ENCODE measurements at regions not wholly inside any gene's neighbourhood (a gene's known extent, or its start where the extent isn't known, plus 50 kb on each side); places are given as distances from the start of the nearest gene placed in this dataset.

DNA sequence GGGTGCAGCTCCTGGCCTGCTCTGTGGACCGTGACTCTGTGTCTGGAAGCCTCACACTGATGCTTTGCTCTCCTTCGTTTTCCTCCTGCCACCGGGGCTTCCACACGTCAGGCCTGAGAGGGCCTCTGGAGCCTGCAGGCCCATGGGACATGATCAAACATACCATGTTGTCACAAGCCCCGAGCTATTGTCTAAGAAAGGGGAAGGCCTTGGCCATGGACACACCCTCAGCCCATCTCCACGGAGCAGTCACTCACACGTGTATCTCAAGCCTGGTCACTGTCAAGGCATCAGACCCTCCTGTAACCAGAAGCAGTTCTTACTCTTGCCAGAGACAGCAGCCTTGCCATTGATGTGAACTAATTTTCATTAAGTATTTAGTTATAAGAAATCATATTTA, 814.1 kb upstream of the SALL3 start:
- DNase-seq: no peak

DNA sequence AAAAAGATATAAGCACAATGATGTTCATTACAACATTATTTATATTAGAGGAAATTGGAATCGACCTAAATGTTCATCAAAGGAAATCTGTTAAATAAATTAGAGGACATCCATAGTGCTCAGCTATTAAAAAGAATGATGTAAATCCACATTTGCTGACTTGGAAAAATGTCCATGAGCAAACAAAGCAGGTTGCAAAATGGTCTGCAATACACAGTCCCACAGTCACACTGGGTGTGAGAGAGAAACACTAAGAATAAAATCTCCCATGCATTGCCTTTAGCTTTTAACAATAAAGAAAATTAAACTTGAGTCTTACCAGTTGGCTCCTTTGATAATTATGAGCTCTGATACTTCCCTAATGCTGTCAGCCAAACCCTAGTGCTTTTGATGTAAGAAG, 811.1 kb upstream of the SALL3 start:
- DNase-seq: no peak

DNA sequence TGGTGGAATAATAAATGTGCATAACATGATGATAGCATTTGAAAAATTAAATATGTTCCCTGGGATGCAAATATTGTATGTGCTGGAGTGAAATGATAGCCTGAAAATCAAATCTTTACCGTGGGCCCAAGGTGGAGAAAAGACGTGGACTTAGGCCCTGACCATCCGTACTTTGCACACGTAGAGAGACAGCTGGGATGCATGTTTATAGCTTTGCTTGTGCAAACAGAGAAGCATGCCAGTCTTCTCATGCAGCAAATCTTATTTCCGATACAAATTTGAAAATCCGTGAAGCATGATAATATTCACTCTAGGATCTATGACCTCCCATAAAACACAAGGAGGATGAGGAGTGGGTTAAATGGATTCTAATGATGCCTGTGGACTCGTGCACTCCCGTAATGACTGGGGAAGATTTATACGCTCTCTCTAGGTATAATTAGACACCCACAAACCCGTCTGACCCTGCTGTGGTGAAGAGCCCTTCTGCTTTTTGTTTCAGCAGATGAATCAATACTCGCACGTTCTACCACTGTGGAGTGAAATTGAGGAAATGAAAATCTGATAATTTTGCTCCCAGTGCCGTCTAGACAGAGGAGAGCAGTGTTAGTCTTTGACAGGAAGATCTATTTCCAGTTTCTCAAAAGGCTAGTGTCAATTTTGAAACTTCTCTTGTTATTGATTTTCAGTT, 810.3 kb upstream of the SALL3 start:
- DNase-seq: no peak

DNA sequence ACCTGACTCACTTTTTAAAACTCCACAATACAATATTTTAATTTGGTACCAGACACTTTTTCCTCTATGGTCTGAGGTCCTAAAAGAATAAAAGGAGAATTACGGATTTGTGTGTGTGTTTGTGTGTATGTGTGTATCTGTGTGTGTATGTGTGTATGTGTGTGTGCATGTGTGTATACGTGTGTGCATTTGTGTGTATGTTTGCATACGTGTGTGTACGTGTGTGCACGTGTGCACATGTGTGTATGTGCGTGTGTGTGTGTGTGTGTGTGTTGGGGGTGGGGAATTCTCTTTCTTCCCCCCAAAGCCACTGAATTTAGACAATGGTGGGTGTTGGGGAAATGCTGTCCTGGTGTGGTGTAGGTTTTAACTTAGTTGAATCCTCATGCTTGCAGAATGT, 807.7 kb upstream of the SALL3 start:
- DNase-seq: no peak

DNA sequence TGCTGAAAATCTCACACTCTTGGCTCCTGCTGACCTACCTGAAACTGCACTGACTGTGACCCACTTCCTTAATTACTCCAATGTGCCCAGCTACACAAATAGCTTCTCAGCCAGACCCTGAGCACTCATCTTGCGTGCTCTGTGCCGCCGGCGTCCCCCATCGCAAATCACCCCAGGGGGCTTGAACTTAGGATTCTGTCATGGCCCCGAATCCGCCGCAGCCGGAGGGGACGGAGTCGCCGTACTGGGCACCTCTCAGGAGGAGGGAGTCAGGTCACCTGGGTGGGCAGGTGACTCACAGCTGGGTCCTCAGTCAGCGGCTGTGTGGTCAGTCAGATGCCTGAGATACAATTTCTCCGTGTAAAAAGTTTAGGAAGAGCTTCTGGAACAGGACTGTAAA, 804.9 kb upstream of the SALL3 start:
- DNase-seq: no peak

DNA sequence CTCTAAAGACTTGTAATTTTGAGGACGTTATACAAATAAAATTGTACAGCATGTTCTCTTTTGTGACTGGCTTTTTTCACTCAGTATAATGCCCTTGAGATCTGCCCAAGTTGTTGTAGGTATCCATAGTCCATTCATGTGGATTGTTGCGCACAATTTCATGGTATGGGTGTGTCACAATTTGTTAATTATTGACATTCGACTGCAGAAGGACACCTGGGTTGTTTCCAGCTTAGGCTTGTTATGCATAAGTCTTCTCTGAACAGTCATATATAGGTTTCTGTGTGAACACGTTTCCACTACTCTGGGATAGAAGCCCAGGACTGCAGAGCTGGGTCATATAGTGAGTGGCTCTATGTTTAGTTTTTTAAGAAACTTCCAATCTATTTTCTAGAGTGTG, 800.8 kb upstream of the SALL3 start:
- DNase-seq: no peak

DNA sequence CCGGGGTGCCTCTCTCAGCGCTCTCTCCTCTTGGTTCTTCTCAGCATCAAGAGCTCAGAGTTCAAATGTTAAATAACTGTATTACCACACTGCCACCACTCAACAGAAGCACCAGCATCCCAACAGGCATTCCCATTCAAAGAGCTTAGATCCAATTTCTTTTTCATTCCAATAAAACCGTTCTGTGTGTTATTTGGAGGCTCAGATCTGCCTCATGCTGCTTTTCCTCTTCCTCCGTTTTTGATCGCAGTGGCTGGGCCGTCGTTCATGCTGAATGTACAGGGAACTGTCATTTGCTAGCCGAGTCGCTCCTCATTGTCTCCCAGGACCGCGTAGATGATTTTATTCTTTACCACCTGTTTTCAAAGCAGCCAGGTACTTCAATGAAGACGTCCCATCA, 798.9 kb upstream of the SALL3 start:
- DNase-seq: no peak

DNA sequence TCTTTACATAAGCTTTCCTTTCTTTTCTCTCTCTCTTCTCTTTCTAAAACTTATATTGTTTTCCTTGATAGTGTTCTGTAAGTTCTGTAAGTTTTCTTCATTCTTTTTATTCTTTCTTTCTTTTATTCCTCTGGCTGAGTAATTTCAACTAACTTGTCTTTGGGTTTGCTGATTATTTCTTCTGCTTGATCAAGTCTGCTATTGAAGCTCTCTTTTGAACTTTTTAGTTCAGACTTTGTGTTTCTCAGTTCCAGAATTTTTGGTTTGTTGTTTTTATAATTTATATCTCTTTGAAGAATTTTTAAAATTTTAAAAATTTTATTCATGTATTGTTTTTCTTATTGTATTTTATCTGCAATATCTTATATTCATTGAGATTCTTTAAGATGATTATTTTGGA, 795.8 kb upstream of the SALL3 start:
- DNase-seq: no peak

DNA sequence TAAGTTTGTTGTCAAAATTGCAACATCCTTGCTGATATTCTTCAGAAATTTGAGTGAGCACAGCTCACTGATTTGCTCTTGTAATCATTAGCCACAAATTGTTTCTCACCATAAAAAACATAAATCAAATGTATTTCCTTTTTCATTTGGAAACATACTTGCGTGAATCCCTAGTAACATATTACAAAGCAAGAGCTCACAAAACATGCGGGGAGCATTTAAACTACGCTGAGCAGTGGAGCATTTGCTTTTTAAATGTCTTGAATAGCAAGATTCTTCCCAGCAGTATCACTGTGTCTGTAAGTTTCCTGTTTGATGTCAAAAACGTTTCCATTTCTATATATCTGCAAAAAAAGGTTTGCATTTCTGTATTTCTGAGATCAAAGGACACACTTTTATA, 788.3 kb upstream of the SALL3 start:
- no peak for DNase-seq

DNA sequence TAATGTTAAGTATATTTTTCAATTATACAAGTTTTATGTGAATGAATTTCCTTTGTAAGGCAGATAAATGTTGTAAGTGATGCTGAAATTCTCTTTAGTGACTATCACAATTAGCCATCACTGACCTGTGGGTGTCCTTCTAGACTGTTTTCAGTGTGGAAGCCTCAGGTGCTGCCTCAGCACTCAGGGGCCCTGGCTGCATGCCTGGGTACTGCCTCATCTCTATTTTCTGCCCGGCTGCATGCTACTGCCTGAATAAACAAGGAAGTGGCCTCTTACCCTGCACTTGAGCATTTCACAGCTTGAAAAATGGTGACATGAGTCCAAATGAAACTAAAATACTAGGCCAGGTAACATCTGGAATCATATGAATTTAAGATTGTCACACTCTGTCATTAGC, 787.6 kb upstream of the SALL3 start:
- DNase-seq: no peak

DNA sequence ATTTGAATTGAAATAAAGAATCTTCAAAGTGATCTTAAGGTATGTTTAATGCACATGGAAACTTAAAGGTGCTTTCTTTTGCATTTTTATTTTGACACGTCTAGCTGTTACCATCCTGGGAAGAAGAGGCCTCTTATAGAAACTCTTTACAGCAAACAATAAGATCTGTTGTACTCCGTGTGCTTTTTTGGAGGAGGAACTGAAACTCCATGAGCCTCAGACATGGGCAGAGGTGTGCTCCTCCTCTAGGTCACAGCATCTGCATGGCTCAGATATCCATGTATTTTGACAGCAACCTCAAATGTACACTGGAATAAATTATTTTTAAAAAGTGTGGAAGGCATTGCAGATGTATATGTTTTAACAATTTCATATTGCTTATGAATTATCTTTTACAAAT, 783.3 kb upstream of the SALL3 start:
- DNase-seq: no peak

DNA sequence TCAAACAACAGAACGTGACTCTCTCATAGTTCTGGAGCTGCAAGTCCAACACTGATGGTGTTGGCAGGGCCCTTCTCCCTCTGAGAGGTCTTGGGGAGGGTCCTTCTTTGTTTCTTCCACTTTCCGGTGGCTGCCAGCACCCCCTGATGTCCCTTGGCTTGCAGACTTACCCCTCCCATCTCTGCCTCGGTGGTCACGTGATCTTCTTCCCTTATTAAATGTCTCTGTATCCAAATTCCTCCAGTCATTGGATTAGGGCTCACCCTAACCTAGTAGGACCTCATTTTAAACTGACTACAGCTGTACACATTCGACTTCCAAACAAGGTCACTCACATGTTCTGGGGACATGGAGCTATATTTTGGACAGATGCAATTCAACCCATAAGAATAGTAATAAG, 780.6 kb upstream of the SALL3 start:
- no peak for DNase-seq

DNA sequence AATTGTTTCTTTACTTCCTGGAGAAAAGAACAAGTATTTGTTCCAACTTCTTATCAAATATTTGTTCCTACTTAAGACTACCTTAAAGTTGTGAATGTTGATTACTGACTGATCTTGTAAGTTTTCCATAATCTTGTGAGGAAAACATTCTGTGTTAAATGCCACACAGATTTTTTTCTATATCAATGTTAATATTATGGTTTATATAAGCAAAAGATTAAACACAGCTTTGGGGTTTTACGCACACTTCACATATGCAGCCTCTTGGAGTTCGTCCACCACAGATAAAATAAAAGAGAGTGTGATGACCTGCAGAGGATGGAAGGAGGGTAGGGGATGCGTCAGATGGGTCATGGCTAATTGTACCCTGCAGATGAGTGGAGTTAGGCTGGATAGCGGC, 780.0 kb upstream of the SALL3 start:
- DNase-seq: no peak

DNA sequence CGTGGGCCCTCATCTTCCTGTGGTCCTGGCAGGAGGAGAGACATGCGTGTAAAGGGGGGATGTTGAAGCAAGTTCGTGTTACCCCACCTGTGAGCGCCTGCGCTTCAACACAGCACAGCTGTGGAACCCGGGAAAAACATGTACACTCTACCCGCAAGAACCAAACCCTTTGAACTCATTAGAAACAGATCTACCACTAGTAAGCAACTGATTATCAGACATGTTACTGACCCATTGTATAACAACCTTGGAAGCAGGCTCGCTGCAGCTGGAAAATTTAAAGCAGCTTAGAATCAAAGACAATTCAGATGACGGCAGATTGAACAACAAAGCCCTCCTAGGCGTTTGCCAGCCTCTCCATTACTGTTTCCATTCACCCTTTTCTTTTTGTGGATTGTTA, 771.7 kb upstream of the SALL3 start:
- no peak for DNase-seq

DNA sequence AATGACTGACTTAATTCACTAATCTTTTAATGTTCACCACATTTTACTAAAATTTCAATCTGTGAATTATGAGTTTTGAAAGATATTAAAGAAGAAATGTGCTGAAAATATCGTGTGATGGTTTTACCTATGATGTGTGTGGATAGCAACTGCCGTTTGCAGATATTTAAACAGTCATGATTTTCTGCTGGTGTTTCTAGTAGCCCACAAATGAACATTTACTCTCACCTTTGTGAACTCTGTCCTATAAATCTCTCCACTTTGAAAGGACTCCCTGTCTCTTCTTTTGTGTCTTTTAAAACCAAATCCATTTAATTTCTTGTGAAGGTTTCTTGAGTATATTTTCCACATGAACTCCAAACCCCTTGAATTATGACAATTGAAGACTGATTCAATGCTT, 771.2 kb upstream of the SALL3 start:
- DNase-seq: no peak

DNA sequence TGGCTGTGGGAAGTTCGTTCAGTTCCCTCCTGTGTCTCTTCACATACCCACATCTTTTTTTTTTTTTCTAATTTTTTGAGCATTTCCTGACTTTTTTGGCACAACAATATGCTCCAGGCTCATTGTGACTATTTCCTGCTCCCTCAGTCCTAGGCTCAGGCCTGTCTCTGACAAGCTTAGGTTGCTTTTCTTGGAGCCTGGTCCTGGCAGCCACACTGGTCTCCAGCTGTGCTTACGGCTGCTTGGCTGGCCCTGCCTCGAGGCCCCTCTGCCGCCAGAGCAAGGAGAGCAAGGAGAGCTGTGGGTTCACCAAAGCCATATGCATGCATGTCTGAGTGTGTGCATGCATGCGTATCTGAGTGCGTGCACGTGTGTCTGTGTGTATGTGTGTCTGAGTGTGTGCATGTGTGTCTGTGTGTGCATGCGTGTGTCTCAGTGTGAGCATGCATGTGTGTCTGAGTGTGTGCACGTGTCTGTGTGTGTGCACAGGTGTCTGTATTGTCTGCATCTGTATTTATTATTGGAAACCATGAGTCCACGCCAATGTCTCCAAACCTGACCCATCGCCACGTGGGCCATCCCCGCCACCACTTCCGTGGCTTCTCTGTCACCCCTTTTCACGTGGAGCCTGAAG, 766.1 kb upstream of the SALL3 start:
- no peak for DNase-seq

DNA sequence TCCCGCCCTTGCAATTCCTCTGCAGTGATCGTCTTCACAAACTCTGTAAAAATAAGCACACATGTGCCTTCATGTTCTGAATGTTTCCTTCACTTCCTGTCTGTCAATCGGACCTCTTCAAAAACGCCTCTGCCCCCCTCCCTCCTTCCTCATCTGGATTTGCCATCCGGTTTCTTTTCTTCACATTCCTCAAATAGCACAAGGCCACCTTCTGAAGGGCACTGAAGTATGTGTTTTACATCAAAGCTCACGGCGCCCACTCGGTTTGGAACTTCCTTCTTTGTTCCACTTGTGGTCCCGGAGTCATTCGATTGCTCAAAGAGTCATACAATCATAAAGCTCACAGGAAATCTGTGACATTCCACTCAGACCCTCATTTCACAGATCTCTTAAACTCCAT, 758.1 kb upstream of the SALL3 start:
- no peak for DNase-seq

DNA sequence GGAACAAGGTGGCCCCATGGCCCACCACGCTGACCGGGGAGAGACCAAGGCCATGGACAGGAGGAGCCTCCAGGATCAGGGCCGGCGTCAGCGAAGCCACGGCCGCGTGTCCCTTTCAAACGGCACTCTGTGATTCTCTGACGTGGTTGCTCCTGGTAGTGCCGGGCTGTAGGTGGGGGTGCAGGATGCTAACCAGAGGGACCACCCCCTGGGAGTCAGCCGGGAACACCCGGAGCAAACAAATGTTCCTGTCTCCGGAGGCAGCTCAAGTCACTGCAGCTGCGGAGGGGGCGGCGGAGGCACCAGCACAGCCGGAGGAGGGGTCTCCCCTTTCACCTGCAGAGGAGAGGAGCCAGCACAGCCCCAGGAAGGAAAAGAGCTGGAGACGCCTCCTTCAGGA, 750.6 kb upstream of the SALL3 start:
- no peak for DNase-seq

DNA sequence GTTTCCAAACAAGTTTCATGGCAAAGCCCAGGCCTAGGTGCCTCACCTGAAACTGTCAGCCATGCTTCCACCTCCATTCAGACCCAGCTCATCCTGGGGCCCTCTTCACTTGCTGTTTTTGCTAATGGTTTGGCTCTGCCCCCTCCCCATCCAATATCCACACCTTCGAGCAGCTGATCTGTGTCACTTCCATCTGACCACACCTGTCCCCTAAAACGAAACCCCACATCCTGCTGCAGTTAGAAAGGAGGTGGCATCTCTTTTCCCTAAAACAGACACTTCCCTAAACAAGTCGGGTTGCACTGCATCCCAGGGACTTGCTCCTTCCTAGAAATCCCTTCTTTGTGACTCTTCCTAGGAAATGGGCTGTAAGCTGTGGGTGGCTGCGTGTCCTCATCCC, 748.7 kb upstream of the SALL3 start:
- no peak for DNase-seq

DNA sequence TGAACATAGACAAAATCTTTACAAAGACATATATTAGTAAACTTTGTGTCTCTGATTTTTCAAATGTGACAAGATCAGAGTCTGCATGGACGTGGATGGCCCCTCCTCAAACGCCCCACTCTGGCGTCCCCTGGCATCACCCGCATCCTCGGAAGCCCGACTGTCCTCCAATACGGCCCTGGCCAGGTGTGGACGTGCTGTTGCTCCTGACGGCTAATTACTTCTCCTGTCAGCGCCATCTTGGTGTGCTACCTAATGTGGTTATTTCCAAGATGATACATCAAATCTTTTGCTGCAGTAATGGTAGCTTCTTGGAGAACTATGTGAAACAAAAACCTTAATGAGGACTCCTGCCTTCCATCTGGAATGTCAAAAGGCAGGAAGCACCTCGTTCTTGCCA, 747.4 kb upstream of the SALL3 start:
- DNase-seq: no peak

DNA sequence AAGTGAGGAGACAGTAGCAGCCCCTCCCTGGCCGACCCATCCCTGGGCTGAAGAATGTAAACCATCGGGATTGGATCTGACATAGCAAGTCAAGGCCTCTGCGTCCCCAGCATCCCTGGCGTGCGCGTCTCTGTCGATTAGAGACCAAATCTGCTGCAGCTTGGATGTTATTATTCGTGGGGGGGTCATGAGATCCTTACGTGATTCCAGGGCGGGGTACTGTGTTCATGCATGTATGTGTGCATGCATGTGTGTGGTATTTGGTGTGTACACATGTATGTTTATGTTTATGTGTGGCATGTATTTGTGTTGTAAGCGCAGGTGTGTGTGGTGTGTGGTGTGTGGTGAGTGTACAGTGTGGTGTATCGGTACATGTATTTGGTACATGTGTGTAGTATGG, 741.8 kb upstream of the SALL3 start:
- DNase-seq: no peak

DNA sequence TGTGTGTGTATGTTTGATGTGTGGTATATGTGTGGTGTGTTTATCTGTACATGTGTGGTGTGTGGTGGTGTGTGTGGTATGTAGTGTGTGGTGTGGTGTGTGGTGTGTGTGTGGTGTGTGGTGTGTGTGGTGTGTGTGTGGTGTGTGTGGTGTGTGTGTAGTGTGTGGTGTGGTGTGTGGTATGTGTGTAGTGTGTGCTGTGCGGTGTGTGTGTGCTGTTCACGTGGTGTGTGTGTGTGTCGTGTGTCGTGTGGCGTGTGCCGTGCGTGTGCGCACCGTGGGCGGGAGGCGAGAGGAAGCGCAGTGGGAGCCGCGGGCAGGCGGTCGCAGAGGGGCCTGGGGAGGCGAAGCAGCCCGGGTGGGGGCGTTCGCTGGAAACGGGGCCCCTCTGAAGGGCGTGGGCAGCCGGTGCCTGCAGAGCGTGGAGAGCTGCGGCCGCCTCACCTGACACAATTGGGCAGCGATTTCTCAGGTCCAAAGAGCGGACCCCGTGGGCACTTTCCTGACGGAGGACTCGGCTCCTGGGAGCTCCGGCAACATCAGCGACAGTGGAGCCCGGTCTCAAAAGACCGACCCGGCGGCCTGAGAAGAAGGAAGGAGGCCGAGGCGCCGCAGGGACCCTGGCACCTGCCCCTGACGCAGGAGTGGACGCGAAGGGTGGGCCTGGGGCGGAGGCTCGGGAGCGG, 741.1 kb upstream of the SALL3 start:
- DNase-seq: no peak

DNA sequence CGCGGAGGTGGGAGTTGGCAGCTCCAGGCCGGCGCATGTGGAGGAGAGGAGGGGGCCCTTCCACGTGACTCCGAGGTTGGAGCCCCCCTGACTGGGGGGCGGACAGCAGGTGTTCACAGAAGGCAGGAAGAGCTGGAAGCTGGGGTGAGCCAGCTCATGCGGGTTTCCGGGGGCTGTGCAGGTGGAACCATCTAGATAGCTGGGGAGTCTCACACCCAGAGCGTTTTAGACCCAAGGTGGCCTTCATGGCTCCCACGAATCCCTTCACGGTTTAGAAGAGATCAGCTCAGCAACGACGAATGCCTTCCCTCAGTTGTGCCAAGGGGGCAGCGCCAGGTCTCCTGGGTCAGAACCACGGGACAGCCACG, 740.5 kb upstream of the SALL3 start:
- DNase-seq: no peak

DNA sequence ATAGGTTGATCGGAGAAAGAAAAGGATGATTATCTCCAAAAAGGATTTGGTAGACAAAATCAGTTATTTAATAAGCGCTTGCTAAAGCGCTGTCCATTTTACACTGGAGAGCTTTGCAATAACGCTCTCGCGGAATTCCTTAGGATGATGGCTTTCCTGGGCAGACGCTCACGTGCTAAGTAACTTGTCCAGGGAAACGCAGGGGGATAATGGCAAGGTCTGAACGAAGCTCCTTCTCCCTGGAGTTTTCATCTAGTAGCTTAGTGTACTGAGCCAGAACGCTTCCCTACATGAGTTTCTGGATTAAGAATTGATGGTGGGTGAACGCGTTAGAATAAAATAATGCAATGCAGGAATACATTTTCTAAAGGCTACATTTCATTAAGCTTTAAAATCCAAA, 739.5 kb upstream of the SALL3 start:
- DNase-seq: no peak

Measured in hematopoietic multipotent progenitor cell treated with erythropoietin and hydrocortisone succinate and interleukin-3 and kit ligand, for 6 days (in vitro differentiated cells).